ENCODE measurements at regions not wholly inside any gene's neighbourhood (a gene's known extent, or its start where the extent isn't known, plus 50 kb on each side); places are given as distances from the start of the nearest gene placed in this dataset.

DNA sequence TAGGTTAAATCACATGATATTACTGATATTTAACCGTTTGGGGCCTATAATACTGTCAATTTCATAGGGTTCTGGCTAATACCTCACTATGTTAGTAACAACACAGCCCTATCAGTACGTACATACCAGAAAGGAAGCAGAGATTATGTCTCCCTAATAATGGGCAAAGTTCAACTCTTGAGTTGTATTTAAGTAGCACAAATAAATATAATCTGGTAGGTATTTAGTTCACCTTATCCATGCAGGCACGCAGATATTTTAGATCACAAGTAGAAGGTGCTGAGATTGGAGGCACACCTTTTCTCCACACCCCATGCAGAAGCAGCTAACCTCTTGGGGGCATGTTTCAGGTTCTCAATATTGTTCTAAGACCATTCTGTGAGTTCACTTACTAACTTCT lies 118.9 kb downstream of the IRS1 start:
- no peak for DNase-seq (ENCODE audit: low spot score)
- intact Hi-C loops (cut with DNase I): no loop called here

DNA sequence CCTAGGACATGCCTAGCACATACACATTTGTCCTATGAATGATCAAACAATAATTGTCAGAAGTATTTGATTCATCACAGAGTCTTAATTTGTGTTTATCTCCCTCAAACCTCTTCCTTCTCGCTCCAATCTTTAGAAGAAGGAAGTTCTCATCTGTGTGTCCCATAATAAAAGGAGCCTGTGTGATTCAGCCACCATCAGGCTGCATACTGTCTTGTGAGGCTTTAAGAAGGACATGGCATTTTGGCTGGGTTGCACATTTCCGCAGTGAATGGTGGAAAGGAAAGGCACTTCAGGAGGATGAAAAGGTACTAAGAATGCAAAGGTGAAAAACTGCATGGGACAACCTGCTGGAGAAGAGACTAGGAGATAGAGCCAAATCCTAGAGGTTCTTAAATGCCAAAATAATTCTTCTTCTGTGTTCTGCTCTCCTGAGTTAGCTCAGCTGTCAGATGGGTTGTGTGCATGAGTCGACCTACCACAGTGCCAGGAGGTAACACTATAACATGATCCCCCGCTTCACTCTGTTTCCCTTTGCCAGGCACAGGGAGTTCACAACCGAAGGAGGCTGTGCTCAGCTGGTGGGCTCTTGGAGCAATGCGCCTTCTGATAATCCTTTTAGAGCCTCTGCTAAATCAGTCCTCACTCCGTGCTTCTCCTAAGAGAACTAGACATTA lies 120.1 kb downstream of the IRS1 start:
- intact Hi-C loops (cut with DNase I): no loop called here
- no peak for DNase-seq (ENCODE audit: low spot score)

DNA sequence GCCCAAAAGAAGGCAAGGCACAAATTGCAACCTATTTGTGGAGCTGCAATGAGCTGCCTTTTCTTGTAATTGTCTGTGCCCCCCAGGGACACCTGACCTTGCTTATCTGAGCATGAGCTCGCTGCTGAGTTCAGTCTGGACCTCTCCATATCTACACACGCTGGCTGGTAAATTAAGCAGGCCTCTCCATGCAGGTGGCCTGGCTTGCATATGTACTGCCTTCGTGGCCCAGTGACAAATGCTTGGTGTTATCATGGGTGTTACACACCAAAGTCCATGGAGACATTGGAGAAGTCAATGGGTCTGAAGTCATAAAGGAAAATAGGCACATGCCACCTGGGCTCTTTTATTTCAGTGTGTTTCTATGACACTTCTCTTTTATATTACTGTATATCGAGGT lies 121.2 kb downstream of the IRS1 start:
- DNase-seq (ENCODE audit: low spot score): no peak
- intact Hi-C loops (cut with DNase I): no loop called here

- intact Hi-C loops (cut with DNase I): no loop called here
- no peak for DNase-seq (ENCODE audit: low spot score)
Observed at GRCh38 chr2:226677080-226677479, 122.5 kb downstream of the IRS1 start.

DNA sequence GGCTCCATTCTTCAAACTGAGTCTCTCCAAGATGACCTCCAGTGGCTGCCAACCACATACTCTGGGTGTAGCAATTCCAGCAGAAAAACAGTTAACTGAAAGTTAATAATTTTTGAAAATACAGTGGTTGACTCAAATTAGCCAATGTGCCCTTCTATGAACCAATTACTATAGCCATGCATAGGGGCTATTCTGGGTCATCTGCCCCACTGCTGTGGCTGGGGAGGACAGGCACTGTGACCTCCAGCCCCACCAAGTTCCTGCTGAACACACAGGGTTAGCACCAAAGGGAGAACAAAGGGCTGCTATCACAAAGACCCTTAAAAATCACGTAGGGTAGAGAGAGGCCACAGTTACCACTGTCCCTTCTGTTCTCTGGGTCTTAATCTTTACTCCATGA lies 123.0 kb downstream of the IRS1 start:
- intact Hi-C loops (cut with DNase I): no loop called here
- no peak for DNase-seq (ENCODE audit: low spot score)

DNA sequence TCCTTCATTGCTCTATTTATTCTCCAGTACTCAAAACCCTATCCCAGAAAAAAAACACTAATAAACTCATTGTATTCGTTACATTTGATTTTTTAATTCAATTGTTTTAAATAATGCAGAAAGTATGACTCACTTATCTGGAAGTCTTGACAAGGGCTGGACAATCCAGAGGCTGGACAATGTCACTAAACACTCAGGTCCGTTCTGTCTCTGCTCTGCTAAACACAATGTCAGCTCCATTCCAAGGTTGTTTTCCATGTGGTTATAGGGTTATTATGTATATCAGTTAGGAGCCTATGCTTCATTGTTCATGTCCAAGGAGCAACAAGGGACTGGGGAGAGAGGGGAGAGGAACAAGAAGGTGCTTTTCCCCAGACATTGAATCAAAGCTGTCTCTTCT lies 125.5 kb downstream of the IRS1 start:
- no peak for DNase-seq (ENCODE audit: low spot score)
- intact Hi-C loops (cut with DNase I): no loop called here

DNA sequence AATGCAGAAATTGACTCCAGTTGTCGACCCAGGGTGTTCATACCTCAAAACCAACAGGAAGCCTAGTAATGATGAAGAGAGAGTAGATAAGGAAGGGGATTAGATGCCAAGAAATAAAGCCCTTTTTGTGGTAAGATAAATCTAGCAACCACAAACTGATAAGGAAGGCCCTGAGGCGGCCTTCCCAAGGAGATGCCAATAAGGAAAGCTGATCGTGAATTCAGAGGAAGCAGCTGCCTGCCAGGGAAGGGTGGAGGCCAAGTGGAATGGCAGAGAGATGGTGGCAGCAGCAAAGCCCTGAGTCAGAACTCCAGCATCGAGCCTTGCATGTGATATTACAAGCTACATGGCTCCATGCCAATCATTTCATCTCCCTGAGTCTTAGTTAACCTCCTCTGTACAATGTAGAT lies 126.3 kb downstream of the IRS1 start:
- no peak for DNase-seq (ENCODE audit: low spot score)
- intact Hi-C loops (cut with DNase I): no loop called here

DNA sequence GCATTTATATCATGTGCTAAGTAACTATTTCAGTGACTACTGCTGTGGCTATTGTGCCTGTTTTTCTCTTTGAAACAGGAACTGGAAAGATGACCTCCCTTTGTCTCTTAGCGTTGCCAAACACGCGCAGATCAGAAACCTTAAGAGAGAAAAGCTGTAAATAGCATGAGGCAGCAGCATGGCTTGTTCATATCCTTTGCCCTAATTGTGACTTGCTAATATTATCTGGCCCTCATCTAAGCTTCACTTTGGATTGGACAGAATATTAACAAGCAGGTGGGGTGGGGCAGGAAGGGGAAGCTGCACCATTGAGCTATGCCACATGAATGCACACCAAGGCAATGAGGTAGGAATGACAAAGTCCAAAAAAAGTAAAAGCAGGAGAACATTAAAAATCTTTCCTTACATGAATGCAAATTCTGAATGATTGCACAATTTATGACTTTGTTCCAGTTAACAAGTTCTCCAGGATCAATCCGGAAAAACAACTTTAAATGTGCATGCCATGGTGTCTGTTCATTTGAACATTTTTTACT lies 128.4 kb downstream of the IRS1 start:
- intact Hi-C loops (cut with DNase I): no loop called here
- no peak for DNase-seq (ENCODE audit: low spot score)

GRCh38 chr2:226669905-226670304 lies 129.7 kb downstream of the IRS1 start:
- intact Hi-C loops (cut with DNase I): no loop called here

DNA sequence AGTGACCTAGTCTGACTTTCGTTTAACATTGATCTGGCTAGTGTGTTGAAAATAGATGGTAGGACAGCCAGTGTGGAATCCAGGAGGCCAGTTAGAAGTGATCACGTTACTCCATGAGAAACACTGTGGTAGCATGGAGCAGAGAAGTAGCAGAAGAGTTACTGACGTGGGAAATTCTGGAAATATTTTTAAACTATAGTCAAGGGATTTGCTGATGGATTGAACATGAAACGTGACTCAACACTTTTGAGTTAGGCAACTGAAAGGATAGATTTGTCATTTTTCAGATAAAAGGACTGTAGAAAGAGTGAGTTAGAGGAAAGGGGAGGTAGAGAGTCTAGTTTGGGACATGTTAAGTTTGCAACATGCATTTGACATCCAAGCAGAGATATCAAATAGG lies 130.4 kb downstream of the IRS1 start:
- intact Hi-C loops (cut with DNase I): no loop called here
- DNase-seq (ENCODE audit: low spot score): no peak

More at GRCh38 chr2:226669905-226670304, 129.7 kb downstream of the IRS1 start:
- no peak for DNase-seq (ENCODE audit: low spot score)

DNA sequence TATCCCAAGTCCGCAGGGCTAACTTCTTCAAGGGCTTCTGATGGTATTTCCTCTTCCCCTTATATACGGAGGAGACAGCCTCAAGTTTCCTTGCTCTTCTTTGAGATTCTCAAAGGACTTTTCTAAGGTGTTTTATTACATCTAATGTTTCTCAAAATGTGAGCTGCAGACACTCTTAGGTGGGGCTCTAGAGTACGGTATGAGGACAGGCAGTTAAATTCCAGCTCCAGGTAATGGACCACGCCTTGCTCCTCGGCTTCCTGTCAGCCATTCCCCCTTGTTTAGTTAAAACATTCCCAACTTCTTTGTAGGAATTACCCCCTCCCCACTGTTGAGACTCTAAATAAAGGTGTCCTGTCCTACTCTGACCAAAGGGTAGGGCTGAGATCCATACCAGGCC lies 131.9 kb downstream of the IRS1 start:
- no peak for DNase-seq (ENCODE audit: low spot score)
- intact Hi-C loops (cut with DNase I): no loop called here

- intact Hi-C loops (cut with DNase I): no loop called here
- DNase-seq (ENCODE audit: low spot score): no peak
Observed at GRCh38 chr2:226665306-226665831, 134.3 kb downstream of the IRS1 start.

GRCh38 chr2:226664661-226665060 lies 135.0 kb downstream of the IRS1 start:
- no peak for DNase-seq (ENCODE audit: low spot score)
- intact Hi-C loops (cut with DNase I): loop anchor here (5.0 kb wide), 2 partner anchors 133 to 217 kb away; partner anchors contain the start of gene IRS1

GRCh38 chr2:226664140-226664539 lies 135.5 kb downstream of the IRS1 start:
- intact Hi-C loops (cut with DNase I): loop anchor here (5.0 kb wide), 2 partner anchors 133 to 217 kb away; partner anchors contain the start of gene IRS1
- no peak for DNase-seq (ENCODE audit: low spot score)

GRCh38 chr2:226661789-226662545 lies 137.7 kb downstream of the IRS1 start:
- intact Hi-C loops (cut with DNase I): loop anchor here (5.0 kb wide), 2 partner anchors 135 to 215 kb away; partner anchors contain the start of gene IRS1
- no peak for DNase-seq (ENCODE audit: low spot score)

GRCh38 chr2:226660526-226660925 lies 139.1 kb downstream of the IRS1 start:
- intact Hi-C loops (cut with DNase I): loop anchor here (5.0 kb wide), 2 partner anchors 137 to 213 kb away; partner anchors contain the start of gene IRS1
- no peak for DNase-seq (ENCODE audit: low spot score)

DNA sequence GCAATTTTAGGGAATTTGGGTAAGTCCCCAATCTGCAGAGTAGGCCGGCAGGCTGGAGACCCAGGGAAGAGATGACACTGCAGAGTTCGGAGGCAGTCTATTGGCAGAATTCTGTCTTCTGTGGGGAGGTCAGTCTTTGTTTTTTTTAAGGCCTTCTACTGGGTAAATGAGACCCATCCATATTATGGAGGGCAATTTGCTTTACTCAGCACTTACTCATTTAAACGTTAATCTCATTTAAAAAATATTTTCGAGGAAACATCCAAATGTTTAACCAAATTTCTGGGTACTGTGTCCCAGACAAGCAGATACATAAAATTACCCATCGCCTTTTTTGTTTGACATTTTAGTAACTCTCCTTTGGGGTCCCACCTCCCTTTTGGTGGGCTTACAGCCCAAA lies 139.5 kb downstream of the IRS1 start:
- intact Hi-C loops (cut with DNase I): loop anchor here (5.0 kb wide), 2 partner anchors 137 to 213 kb away; partner anchors contain the start of gene IRS1
- DNase-seq (ENCODE audit: low spot score): no peak

- DNase-seq (ENCODE audit: low spot score): no peak
- intact Hi-C loops (cut with DNase I): no loop called here
Observed at GRCh38 chr2:226659410-226659809, 140.2 kb downstream of the IRS1 start.

GRCh38 chr2:226658555-226658954 lies 141.1 kb downstream of the IRS1 start:
- no peak for DNase-seq (ENCODE audit: low spot score)
- intact Hi-C loops (cut with DNase I): no loop called here

DNA sequence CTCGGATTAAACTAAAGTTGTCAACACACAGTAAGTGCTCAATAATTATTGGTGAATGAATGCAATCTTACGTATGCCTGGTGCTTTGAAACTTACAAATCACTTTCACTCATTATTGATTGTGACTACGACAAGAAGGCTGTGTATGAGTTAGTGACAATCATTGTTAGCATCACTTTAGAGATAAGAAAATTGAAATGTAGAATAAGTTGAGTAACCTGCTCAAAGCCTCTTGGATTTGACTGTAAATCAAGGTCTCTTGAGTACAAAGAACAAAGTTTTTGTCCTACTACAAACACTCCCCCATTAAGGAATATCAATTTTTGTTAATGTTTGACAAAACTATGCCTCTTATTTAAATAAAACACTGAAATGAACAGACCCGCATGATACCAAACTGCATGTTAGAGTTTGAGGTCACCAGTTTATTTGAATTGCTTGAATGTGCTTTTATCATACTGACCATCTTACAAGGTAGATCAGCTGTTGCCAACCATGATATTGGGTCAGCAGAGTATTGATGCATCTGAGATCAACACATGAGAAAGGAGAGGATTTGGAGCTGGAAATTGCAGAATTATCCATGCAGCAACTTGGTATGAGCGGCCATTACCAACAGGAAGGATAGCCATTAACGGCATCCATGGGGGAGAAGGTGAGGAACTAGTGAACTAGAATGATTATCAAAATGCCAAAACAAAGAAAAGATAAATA lies 142.1 kb downstream of the IRS1 start:
- no peak for DNase-seq (ENCODE audit: low spot score)
- intact Hi-C loops (cut with DNase I): no loop called here

Measured in cardiac septum (tissue), 1 donor.